H1 (cell line): ENCODE measurements at regions not wholly inside any gene's neighbourhood (a gene's known extent, or its start where the extent isn't known, plus 50 kb on each side); places are given as distances from the start of the nearest gene placed in this dataset.

Source experiments
- CTCF ChIA-PET: fragments of 300-600 bp; sonication (Branson Sonifier 250); formaldehyde crosslinking; loops from one replicate; lab custom pipeline; 2021; ENCODE audit not compliant: partially characterized antibody; lab: Charles Lee
- POLR2A ChIA-PET: fragments of 300-600 bp; sonication (Branson Sonifier 250); formaldehyde crosslinking; loops from one replicate; lab custom pipeline; 2021; ENCODE audit warnings: inconsistent platforms; ENCODE audit not compliant: partially characterized antibody; lab: Charles Lee
- DNase-seq, 2 experiments: peaks; one replicate each; pipeline versions ENCODE4 v3.0.0 to v3.0.0-alpha.2; 2010 to 2022; ENCODE audit warnings: low spot score in 2 of 2, low read depth in 1 of 2, mixed read lengths in 1 of 2
- FAIRE-seq: peaks from 2 replicates; lab custom pipeline; 2011; peaks lifted over from hg19 to GRCh38; lab: Jason Lieb, UNC
- H2AFZ ChIP-seq: 2 replicates; pipeline ENCODE4 v1.8.1; 2012; ENCODE audit warnings: low read length, inconsistent platforms
- H2AK5ac ChIP-seq: 2 replicates; pipeline ENCODE4 v1.6.1; 2013; ENCODE audit warnings: low read depth, low read length
- H2BK120ac ChIP-seq: replicated peaks from 2 replicates; pipeline ENCODE3; 2013; ENCODE audit warnings: low read depth, low read length, inconsistent platforms
- H2BK12ac ChIP-seq: 2 replicates; pipeline ENCODE4 v1.6.1; 2013; ENCODE audit warnings: low read depth, low read length
- H2BK15ac ChIP-seq: 2 replicates; pipeline ENCODE4 v1.6.1; 2013; ENCODE audit warnings: low read length
- H2BK20ac ChIP-seq: 2 replicates; pipeline ENCODE4 v1.6.1; 2013; ENCODE audit warnings: low read length
- H2BK5ac ChIP-seq: 2 replicates; pipeline ENCODE4 v1.6.1; 2013; ENCODE audit warnings: low read depth, low read length
- H3K14ac ChIP-seq: 2 replicates; pipeline ENCODE4 v1.6.1; 2013; ENCODE audit warnings: inconsistent platforms; ENCODE audit not compliant: insufficient read length
- H3K18ac ChIP-seq: 2 replicates; pipeline ENCODE4 v1.6.1; 2013; ENCODE audit warnings: low read length; ENCODE audit errors: extremely low read depth
- H3K23ac ChIP-seq: 2 replicates; pipeline ENCODE4 v1.6.1; 2013; ENCODE audit warnings: inconsistent platforms; ENCODE audit not compliant: insufficient read length
- H3K23me2 ChIP-seq: 2 replicates; pipeline ENCODE4 v1.6.1; 2013; ENCODE audit warnings: low read depth, low read length
- H3K27ac ChIP-seq: 2 replicates; pipeline ENCODE4 v1.6.1; 2011; ENCODE audit warnings: low read depth, low read length, inconsistent platforms
- H3K27me3 ChIP-seq, 4 experiments: replicated peaks in 1 of 4; 1 replicate in 1 of 4; 2 replicates in 3 of 4; pipeline versions ENCODE4 v1.6.1 to v1.8.1; 2011 to 2013; ENCODE audit warnings: low read length in 3 of 4, mild to moderate bottlenecking in 3 of 4, inconsistent platforms in 2 of 4, mixed read lengths in 2 of 4, moderate library complexity in 1 of 4; ENCODE audit not compliant: control insufficient read depth in 3 of 4, insufficient read depth in 3 of 4; ENCODE audit errors: extremely low read depth in 1 of 4
- H3K36me3 ChIP-seq, 4 experiments: 2 replicates each; pipeline versions ENCODE4 v1.6.1 to v1.8.1; 2011 to 2013; ENCODE audit warnings: mild to moderate bottlenecking in 4 of 4, low read length in 3 of 4, moderate library complexity in 2 of 4, control low read depth in 1 of 4, inconsistent platforms in 1 of 4; ENCODE audit not compliant: insufficient read depth in 4 of 4, control insufficient read depth in 2 of 4
- H3K4ac ChIP-seq: replicated peaks from 2 replicates; pipeline ENCODE3; 2013; ENCODE audit warnings: low read length, low read depth, mixed read lengths, inconsistent platforms; ENCODE audit not compliant: insufficient read length
- H3K4me1 ChIP-seq, 4 experiments: replicated peaks in 1 of 4; 1 replicate in 1 of 4; 2 replicates in 3 of 4; pipeline versions ENCODE4 v1.6.1 to v1.8.1; 2011 to 2013; ENCODE audit warnings: low read length in 3 of 4, inconsistent platforms in 2 of 4, mixed read lengths in 1 of 4; ENCODE audit not compliant: insufficient read depth in 4 of 4, control insufficient read depth in 3 of 4
- H3K4me2 ChIP-seq, 2 experiments: 2 replicates each; pipeline versions ENCODE4 v1.6.1 to v1.8.1; 2011 to 2013; ENCODE audit warnings: low read depth in 2 of 2, low read length in 2 of 2, control low read depth in 1 of 2, inconsistent platforms in 1 of 2, mild to moderate bottlenecking in 1 of 2; ENCODE audit not compliant: insufficient read depth in 1 of 2
- H3K4me3 ChIP-seq, 4 experiments: fragments of 200-600, 300-600 bp in 1 of 4; sonication (generic), shearing (Covaris generic), sonication (Bioruptor Twin) in 1 of 4; 2 replicates each; pipeline versions ENCODE4 v1.5.1 to v1.8.1; 2011 to 2016; ENCODE audit warnings: low read length in 4 of 4, low read depth in 3 of 4, control low read depth in 2 of 4, inconsistent platforms in 2 of 4, mild to moderate bottlenecking in 2 of 4, mixed read lengths in 1 of 4, moderate library complexity in 1 of 4; ENCODE audit not compliant: insufficient read depth in 2 of 4; ENCODE audit errors: extremely low read depth in 1 of 4
- H3K56ac ChIP-seq: replicated peaks from 2 replicates; pipeline ENCODE3; 2013; ENCODE audit warnings: low read depth, mild to moderate bottlenecking, mixed read lengths, low read length, inconsistent platforms; ENCODE audit not compliant: insufficient read length
- H3K79me1 ChIP-seq: 2 replicates; pipeline ENCODE4 v1.6.1; 2013; ENCODE audit warnings: low read depth, low read length, control low read depth
- H3K79me2 ChIP-seq, 2 experiments: 2 replicates each; pipeline versions ENCODE4 v1.6.1 to v1.8.1; 2012 to 2013; ENCODE audit warnings: low read length in 2 of 2, mild to moderate bottlenecking in 2 of 2, inconsistent platforms in 1 of 2; ENCODE audit not compliant: insufficient read depth in 2 of 2, control insufficient read depth in 1 of 2
- H3K9ac ChIP-seq, 4 experiments: replicated peaks in 1 of 4; 1 replicate in 1 of 4; 2 replicates in 3 of 4; pipeline versions ENCODE4 v1.6.1 to v1.8.1; 2011 to 2013; ENCODE audit warnings: low read depth in 3 of 4, low read length in 3 of 4, control low read depth in 2 of 4, mild to moderate bottlenecking in 2 of 4, moderate library complexity in 2 of 4, inconsistent platforms in 1 of 4; ENCODE audit errors: extremely low read depth in 1 of 4
- H3K9me3 ChIP-seq, 2 experiments: 2 replicates each; pipeline versions ENCODE4 v1.6.1 to v1.8.1; 2012 to 2013; ENCODE audit warnings: mild to moderate bottlenecking in 2 of 2, moderate library complexity in 2 of 2, control low read depth in 1 of 2, inconsistent platforms in 1 of 2, low read depth in 1 of 2, low read length in 1 of 2, mixed read lengths in 1 of 2; ENCODE audit not compliant: insufficient read depth in 2 of 2
- H4K20me1 ChIP-seq, 2 experiments: replicated peaks in 1 of 2; 2 replicates each; pipeline versions ENCODE3 to v1.8.1; 2011 to 2013; ENCODE audit warnings: inconsistent platforms in 2 of 2, low read length in 2 of 2, mild to moderate bottlenecking in 1 of 2; ENCODE audit not compliant: insufficient read depth in 2 of 2, control insufficient read depth in 1 of 2
- H4K5ac ChIP-seq: 2 replicates; pipeline ENCODE4 v1.6.1; 2013; ENCODE audit warnings: low read length, low read depth, mixed read lengths, inconsistent platforms; ENCODE audit not compliant: insufficient read length
- H4K8ac ChIP-seq: 2 replicates; pipeline ENCODE4 v1.8.0; 2013; ENCODE audit warnings: mild to moderate bottlenecking, moderate library complexity, low read length, inconsistent platforms; ENCODE audit not compliant: insufficient read depth; ENCODE audit errors: extremely low read depth
- H4K91ac ChIP-seq: replicated peaks from 2 replicates; pipeline ENCODE3; 2013; ENCODE audit warnings: low read length, mixed read lengths, inconsistent platforms; ENCODE audit not compliant: insufficient read length
- BRCA1 ChIP-seq: IDR thresholded peaks from 2 replicates; pipeline ENCODE4 v1.6.1; 2012; ENCODE audit warnings: low read depth, low read length, improper control_type of control experiment
- CHD2 ChIP-seq: IDR thresholded peaks from 2 replicates; pipeline ENCODE4 v1.6.1; 2012; ENCODE audit warnings: low read length, improper control_type of control experiment
- EGR1 ChIP-seq: IDR thresholded peaks from 2 replicates; pipeline ENCODE4 v1.6.1; 2011; ENCODE audit warnings: low read depth, low read length, borderline replicate concordance
- EZH2 ChIP-seq: fragments of 200-600 bp; sonication (generic); IDR thresholded peaks from 2 replicates; pipeline ENCODE4 v1.7.1; 2012; ENCODE audit warnings: low read depth, mild to moderate bottlenecking, moderate library complexity, low read length, inconsistent platforms; ENCODE audit not compliant: severe bottlenecking
- GABPA ChIP-seq: IDR thresholded peaks from 2 replicates; pipeline ENCODE4 v1.6.1; 2011; ENCODE audit warnings: mild to moderate bottlenecking, low read length, moderate library complexity, borderline replicate concordance; ENCODE audit not compliant: insufficient read depth
- PHF8 ChIP-seq: fragments of 200-600 bp; sonication (generic); conservative IDR thresholded peaks from 2 replicates; pipeline ENCODE4 v1.7.1; 2012; ENCODE audit warnings: low read depth, mild to moderate bottlenecking, inconsistent platforms, low read length, moderate library complexity
- RNF2 ChIP-seq: fragments of 200-900, 300-1000 bp; sonication (generic); IDR thresholded peaks from 2 replicates; pipeline ENCODE4 v1.7.1; 2016; ENCODE audit warnings: borderline replicate concordance, low read depth, mild to moderate bottlenecking, antibody characterized with exemption, low read length; ENCODE audit not compliant: poor library complexity, severe bottlenecking; ENCODE audit errors: missing control alignments
- SP1 ChIP-seq: IDR thresholded peaks from 2 replicates; pipeline ENCODE4 v1.6.1; 2011; ENCODE audit warnings: low read depth, low read length
- TAF1 ChIP-seq: IDR thresholded peaks from 2 replicates; pipeline ENCODE4 v1.6.1; 2011; ENCODE audit warnings: mild to moderate bottlenecking, low read depth, low read length
- YY1 ChIP-seq: IDR thresholded peaks from 2 replicates; pipeline ENCODE4 v1.6.1; 2011; ENCODE audit warnings: low read depth, mild to moderate bottlenecking, low read length
- TF ChIP-seq, protein P1 (sequence below): IDR thresholded peaks from 2 replicates; pipeline ENCODE4 v1.6.1; 2012; ENCODE audit warnings: low read length, inconsistent platforms

DNA sequence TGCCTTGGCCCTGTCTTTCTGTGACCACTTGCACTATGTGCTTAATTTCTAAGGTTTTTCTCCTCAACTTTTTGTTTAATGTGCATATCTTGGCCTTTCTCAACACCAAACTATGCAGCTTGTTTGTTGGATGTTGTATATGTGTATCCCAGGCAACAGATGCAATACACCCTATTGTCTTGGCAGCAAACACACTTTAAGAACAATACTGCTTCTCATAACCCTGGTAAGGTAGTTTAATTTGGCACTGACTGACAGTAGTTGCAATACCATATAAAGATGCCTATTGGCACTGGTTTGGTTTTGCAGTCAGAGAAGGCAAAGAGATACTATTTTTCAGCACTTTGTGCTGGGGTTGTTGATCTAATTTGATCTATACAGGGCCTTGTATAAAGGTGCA, 360.7 kb upstream of the CWC22 start (continued):
- no peak for TF ChIP-seq PHF8
- TF ChIP-seq TAF1 = no peak
- TF ChIP-seq, all 59 proteins: peak for 0

DNA sequence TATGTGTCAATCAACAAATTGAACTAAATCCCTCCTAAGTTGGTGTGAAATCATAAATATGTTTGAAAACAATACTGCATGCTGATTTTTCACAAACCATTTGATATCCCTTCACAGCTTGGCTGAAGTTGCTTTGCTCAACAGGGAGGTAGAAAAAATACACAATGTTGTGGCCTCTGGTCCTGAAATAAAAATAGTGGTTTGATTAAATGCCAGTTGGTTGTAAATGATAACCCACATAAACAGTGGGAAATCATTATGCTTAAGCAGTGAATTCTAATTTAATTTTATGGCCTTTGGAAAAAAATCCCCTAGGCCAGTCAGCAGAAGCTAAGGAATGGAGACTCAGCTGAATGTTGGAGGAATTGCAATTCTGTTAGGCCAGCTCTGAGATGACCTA, 359.4 kb upstream of the CWC22 start:
- Histone ChIP-seq H2AFZ (no peak overlapping the region), H3K9me3 (no peaks in the 10 kb centered on the region), H3K79me2 (no peaks in the 10 kb centered on the region), H3K23me2 (no peaks in the 10 kb centered on the region), H3K4ac (no peak overlapping the region), H3K36me3 (no peaks in the 10 kb centered on the region), H4K91ac (no peak overlapping the region), H3K27me3 (no peaks in the 10 kb centered on the region), H3K27ac (no peak overlapping the region), H3K18ac (no peak overlapping the region), H2BK120ac (no peak overlapping the region), H3K14ac (no peak overlapping the region), H2BK5ac (no peak overlapping the region), H2BK12ac (no peak overlapping the region), H2BK15ac (no peak overlapping the region), H3K79me1 (no peaks in the 10 kb centered on the region), H4K8ac (no peak overlapping the region), H4K20me1 (no peaks in the 10 kb centered on the region), H4K5ac (no peak overlapping the region), H2AK5ac (no peak overlapping the region), H3K23ac (no peak overlapping the region), H3K4me1 (no peaks in the 10 kb centered on the region), H3K4me2 (no peak overlapping the region), H3K4me3 (no peak overlapping the region), H3K56ac (no peak overlapping the region), H3K9ac (no peak overlapping the region), H2BK20ac (no peak overlapping the region)
- FAIRE-seq = no peak
- ChIA-PET CTCF (interaction anchor here (0.7 to 1.3 kb wide), 3 partner anchors 13 to 1846 kb away, joined by 3 read pairs; no protein-coding TSS in a partner anchor), POLR2A (no interaction called here)
- DNase-seq = no peak
- no peak for TF ChIP-seq CHD2
- TF ChIP-seq RNF2 = no peak
- TF ChIP-seq EZH2 = no peak
- no peak for TF ChIP-seq GABPA
- TF ChIP-seq YY1 = no peak
- no peak for TF ChIP-seq BRCA1
- TF ChIP-seq, protein P1, sequence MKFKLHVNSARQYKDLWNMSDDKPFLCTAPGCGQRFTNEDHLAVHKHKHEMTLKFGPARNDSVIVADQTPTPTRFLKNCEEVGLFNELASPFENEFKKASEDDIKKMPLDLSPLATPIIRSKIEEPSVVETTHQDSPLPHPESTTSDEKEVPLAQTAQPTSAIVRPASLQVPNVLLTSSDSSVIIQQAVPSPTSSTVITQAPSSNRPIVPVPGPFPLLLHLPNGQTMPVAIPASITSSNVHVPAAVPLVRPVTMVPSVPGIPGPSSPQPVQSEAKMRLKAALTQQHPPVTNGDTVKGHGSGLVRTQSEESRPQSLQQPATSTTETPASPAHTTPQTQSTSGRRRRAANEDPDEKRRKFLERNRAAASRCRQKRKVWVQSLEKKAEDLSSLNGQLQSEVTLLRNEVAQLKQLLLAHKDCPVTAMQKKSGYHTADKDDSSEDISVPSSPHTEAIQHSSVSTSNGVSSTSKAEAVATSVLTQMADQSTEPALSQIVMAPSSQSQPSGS = no peak
- no peak for TF ChIP-seq SP1
- TF ChIP-seq EGR1 = no peak
